ENCODE measurements at regions not wholly inside any gene's neighbourhood (a gene's known extent, or its start where the extent isn't known, plus 50 kb on each side); places are given as distances from the start of the nearest gene placed in this dataset.

DNA sequence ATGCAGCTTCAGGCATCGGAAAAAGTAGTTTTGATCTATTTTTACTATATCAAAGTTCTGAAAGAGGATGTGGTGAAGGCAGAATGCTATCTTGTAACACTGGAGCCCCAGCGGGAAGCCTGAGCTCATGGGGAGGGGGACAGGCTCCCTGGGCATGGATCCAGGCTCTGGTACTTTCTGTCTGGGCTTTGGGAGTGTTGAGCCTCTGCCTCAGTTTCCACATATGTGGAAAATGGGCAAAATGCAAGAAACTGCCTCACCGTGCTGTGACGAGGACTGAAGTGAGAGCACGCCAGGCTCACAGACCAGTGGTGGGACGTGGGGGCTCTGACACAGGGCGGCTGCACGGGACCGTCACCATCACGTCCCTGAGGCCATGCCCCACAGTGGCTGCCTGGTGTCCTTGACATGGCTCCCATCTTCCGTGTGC, 182.9 kb upstream of the SHH start:
- H3K27me3 ChIP-seq, result peaks cover 0 to 49% (median 0%) of the 10 kb centered on the region in 4 donors
- no peaks in the 10 kb centered on the region for H3K36me3 ChIP-seq
- WGBS, 2 donors, result 78% methylated on average over 8 to 10 of the region's 11 CpGs
- TF ChIP-seq CTCF (IDR thresholded peaks at IDR 0.05), result no peak
- TF ChIP-seq POLR2A (IDR thresholded peaks at IDR 0.05), result no peak
- DNase-seq, result no peak
- no peaks in the 10 kb centered on the region for H3K9me3 ChIP-seq
- intact Hi-C loops (cut with DNase I), result no loop called here
- no peak overlapping the region for H3K4me3 ChIP-seq
- H3K27ac ChIP-seq, result no peak overlapping the region
- peaks cover 0 to 33% (median 3%) of the 10 kb centered on the region in 3 donors for H3K4me1 ChIP-seq

- 42 to 49% methylated on average over 5 to 6 of the region's 6 CpGs for WGBS, 2 donors
- peaks cover 0 to 47% (median 0%) of the 10 kb centered on the region in 4 donors for H3K27me3 ChIP-seq
- H3K36me3 ChIP-seq, result no peaks in the 10 kb centered on the region
- no peaks in the 10 kb centered on the region for H3K9me3 ChIP-seq
- TF ChIP-seq POLR2A (IDR thresholded peaks at IDR 0.05) (no peak), CTCF (IDR thresholded peaks at IDR 0.05) (no peak)
- no peak overlapping the region for H3K27ac ChIP-seq
- intact Hi-C loops (cut with DNase I), result no loop called here
- DNase-seq, result no peak
- H3K4me1 ChIP-seq, result peaks cover 0 to 33% (median 3%) of the 10 kb centered on the region in 3 donors
- no peak overlapping the region for H3K4me3 ChIP-seq
These were observed 182.1 kb upstream of the SHH start for GRCh38 chr7:155994279-155994811.

DNA sequence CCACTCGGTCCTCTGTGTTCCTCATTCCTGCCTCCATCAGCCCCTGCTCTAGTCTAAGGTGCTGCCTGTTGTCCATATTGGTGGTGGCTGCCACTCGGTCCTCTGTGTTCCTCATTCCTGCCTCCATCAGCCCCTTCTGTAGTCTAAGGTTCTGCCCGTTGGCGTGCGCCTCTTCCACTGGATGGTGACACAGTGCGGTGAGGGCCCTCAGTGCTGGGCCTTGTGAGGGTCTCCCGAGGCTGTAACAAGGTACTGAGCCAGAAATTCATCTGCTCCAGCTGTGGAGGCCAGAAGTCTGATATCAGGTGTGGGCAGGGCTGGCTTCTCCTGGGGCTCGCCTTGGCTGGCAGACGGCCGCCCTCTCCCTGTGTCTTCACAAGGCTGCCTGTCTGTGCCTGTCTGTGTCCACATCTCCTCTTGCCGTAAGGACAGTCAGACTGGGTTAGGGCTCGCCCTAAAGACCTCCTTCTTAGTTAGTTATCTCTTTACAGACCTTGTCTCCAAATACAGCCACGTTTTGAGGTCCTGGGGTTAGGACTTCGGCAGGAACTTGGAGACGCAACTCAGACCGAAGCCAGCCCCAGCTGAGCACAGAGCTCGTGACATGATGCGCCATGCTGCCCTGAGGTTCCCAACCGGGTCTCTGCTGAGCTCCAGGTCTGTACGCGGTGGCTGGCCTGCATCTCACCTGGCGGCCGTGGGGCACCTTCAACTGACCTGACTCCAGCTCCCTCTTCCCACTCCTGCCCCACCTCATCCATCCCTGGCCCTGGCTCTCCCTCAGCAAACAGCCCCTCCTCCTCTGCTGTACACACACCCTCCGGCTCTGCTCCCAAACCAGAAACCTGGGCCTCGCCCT, 181.4 kb upstream of the SHH start:
- Histone ChIP-seq H3K4me3 (no peak overlapping the region), H3K27me3 (peaks cover 0 to 40% (median 0%) of the 10 kb centered on the region in 4 donors), H3K36me3 (no peaks in the 10 kb centered on the region), H3K27ac (no peak overlapping the region), H3K4me1 (peaks cover 0 to 33% (median 3%) of the 10 kb centered on the region in 3 donors), H3K9me3 (no peaks in the 10 kb centered on the region)
- DNase-seq, result no peak
- TF ChIP-seq CTCF (IDR thresholded peaks at IDR 0.05), result no peak
- no peak for TF ChIP-seq POLR2A (IDR thresholded peaks at IDR 0.05)
- intact Hi-C loops (cut with DNase I), result no loop called here
- WGBS, 2 donors, result 60 to 69% methylated on average over 13 to 19 of the region's 25 CpGs

GRCh38 chr7:155992974-155993373, 180.7 kb upstream of the SHH start:
- H3K4me3 ChIP-seq, result no peak overlapping the region
- no peak for DNase-seq
- TF ChIP-seq CTCF (IDR thresholded peaks at IDR 0.05), result no peak
- H3K27me3 ChIP-seq, result peaks cover 0 to 33% (median 0%) of the 10 kb centered on the region in 4 donors
- no peak overlapping the region for H3K27ac ChIP-seq
- no peaks in the 10 kb centered on the region for H3K9me3 ChIP-seq
- H3K4me1 ChIP-seq, result peaks cover 0 to 26% (median 3%) of the 10 kb centered on the region in 3 donors
- 87 to 92% methylated on average over 9 of the region's 9 CpGs for WGBS, 2 donors
- no peaks in the 10 kb centered on the region for H3K36me3 ChIP-seq
- intact Hi-C loops (cut with DNase I), result no loop called here

DNA sequence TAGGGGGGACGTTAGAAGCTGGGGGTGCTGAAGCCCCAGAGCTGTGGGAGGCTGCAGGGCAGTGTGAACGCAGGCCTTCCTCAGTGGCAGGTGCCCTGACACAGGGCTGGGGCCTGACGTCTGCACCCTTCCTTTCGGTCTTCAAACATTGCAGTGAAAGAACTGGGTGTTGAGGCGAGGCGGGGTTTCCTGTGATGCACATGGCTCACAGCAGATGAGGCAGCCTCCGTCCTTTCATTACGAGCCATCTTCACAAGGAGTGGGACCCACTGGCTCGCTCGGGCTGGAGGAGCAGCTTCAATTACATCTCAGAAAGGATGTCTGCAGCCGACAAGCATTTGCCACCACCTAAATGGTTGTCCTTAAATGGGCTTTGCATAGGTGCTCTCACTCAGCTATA, 180.3 kb upstream of the SHH start:
- DNase-seq, result no peak
- 52 to 88% methylated on average over 5 to 7 of the region's 11 CpGs for WGBS, 2 donors
- Histone ChIP-seq H3K4me3 (no peak overlapping the region), H3K9me3 (no peaks in the 10 kb centered on the region), H3K27me3 (peaks cover 0 to 29% (median 0%) of the 10 kb centered on the region in 4 donors), H3K4me1 (peaks cover 0 to 22% (median 0%) of the 10 kb centered on the region in 3 donors), H3K36me3 (no peaks in the 10 kb centered on the region), H3K27ac (no peak overlapping the region)
- no peak for TF ChIP-seq CTCF (IDR thresholded peaks at IDR 0.05)
- TF ChIP-seq POLR2A (IDR thresholded peaks at IDR 0.05), result no peak
- intact Hi-C loops (cut with DNase I), result no loop called here

All from esophagus squamous epithelium (tissue), 5 donors.